UCSD-AML1 (cell line): ENCODE measurements at regions not wholly inside any gene's neighbourhood (a gene's known extent, or its start where the extent isn't known, plus 50 kb on each side); places are given as distances from the start of the nearest gene placed in this dataset.
A peak's percentile ranks its signal among the peaks of the same experiment; 100 is the strongest.
"Not testable (repeated sequence)": the region's sequence is repeated elsewhere in the genome, so short reads cannot be mapped to it uniquely, and the experiment has no call there.

ENCODE experiments used
- DNase-seq: peaks from one replicate; lab custom pipeline; 2025; ENCODE audit not compliant: unreplicated experiment; lab: John Stamatoyannopoulos, UW

DNA sequence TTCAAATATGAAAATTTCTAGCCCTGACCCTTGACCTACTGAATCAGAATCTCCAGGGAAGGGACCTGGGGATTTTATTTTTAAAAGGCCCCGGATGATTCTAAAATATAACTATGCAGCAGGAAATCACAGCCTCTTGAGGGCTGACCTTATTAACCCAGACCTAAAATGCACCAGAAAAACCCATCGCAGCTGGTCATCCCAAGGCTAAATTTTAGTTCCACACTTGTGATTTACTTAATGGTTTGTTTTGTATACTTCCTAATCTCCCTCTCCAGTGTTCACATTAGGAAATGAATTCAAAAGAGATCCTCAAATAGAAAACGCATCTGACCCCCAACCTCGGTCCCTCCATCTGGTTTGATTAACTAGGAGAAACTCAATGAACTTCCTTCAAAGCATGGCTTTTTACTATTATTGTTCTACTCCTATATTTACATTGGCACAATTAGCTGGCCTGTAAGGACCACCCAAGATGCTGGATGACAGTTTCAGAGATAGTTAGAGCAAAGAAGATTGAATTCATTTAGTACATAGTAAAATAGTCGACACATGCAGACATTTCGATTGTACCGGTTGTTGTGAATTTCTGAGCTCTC lies 147.8 kb upstream of the MED14 start:
- no peak for DNase-seq

- no peak for DNase-seq
Measured at GRCh38 chrX:40885989-40886388, 150.6 kb upstream of the MED14 start.

GRCh38 chrX:40887476-40887875 lies 152.1 kb upstream of the MED14 start:
- DNase-seq, result no peak

DNA sequence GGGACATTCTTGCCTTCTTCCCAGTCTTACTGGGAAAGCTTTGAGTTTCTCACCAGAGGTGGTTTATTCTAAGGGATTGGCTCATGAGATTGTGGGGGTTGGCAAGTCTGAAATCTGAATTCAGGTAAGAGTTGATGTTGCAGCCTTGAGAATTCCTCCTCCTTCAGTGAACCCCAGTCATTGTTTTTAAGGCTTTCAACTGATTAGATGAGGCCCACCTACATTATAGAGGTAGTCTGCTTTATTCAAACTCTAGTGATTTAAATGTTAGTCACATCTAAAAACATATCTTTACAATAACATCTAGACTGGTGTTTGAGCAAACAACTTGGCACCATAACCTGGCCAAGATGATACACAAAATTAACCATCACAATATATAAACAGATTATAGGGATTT lies 156.5 kb upstream of the MED14 start:
- no peak for DNase-seq

GRCh38 chrX:40893251-40893910 lies 158.0 kb upstream of the MED14 start:
- no peak for DNase-seq

GRCh38 chrX:40895246-40895645 lies 159.9 kb upstream of the MED14 start:
- no peak for DNase-seq

DNA sequence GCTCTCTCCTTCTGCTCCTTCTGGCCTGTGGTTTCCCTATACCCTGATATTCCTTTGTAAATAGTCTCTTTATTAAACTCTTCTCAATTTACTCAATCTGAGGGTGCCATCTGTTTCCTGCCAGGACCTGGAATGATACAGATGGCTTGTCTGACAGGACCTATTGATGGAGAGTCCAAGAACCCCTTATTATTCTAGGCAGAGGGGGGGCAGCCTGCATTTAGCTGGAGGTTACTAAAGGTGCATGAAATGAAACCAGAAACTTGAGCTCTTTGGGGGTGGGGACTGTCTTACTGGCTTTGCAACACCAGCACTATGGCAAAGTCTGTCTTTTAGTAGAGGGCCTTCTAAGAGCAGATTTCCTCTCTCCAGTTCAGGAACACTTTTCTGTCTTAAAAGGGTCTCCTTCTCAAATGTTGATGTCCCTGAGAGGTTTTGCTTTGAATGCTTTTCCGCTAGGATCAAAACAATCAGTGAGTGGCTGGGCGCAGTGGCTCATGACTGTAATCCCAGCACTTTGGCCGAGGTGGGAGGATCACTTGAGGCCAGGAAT lies 162.5 kb upstream of the MED14 start:
- no peak for DNase-seq

DNA sequence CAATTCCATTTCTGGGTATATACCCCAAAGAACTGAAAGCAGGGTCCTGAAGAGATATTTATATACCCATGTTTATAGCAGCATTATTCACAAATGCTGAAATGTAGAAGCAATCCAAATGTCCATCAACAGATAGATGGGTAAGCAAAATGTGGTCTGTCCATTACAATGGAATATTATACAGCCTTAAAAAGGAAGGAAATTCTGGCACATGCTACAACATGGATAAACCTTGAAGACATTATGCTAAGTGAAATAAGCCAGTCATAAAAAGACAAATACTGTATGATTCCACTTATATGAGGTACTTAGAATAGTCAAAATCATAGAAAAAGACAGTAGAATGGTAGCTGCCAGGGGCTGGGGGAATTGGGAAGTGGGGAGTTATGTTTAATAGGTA lies 169.4 kb upstream of the MED14 start:
- DNase-seq, result not testable (repeated sequence)

- DNase-seq, result no peak
Measured at GRCh38 chrX:40908026-40908425, 172.7 kb upstream of the MED14 start.

DNA sequence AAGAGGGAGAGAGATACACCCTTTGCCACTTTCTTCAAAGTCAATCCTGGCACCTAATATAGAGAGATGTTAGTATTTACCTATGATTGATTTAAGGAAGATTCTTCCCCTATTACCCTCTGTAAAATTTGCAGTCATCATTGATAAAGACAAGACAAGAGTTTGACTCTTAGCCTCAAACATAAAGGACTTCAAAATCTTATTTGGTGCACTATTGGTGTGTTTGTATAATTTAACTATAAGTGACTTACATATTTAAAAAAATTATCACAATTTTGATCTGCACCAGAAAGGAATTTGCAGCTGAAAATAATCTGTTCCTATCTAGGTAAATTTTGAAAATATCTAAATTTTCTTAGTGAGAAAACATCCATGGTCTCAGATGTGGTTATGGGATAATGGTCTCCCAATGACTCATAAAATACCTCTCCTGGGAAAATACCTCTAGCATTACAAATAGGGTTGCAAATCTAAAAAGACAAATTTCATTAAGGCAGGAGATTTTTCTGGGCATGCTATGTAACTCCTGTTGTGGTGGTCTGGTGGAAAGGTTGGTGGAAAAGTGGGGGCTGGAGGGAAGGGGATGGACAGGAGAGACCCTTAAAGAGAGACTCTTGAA lies 173.6 kb upstream of the MED14 start:
- DNase-seq, result no peak

- no peak for DNase-seq
Measured at GRCh38 chrX:40912166-40912565, 173.1 kb upstream of the USP9X start.

GRCh38 chrX:40912576-40912975 lies 172.7 kb upstream of the USP9X start:
- DNase-seq, result no peak

DNA sequence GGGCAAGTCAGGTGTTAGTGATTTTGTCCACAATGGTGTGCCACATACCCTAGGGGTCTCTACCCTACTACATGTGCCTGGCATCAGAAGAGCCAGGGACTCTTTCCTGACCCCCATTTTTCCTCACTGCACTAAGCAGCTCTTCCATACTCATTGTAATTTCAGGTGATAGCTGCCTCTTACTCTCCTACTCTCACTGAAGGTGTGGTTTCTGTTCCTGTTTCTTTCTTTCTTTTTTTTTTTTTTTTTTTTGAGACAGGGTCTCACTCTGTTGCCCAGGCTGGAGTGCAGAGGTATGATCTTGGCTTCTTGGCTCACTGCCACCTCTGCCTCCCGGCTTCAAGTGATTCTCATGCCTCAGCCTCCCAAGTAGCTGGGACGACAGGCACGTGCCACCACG lies 164.9 kb upstream of the USP9X start:
- DNase-seq, result no peak

GRCh38 chrX:40922307-40922706 lies 162.9 kb upstream of the USP9X start:
- no peak for DNase-seq

GRCh38 chrX:40926739-40927427 lies 158.4 kb upstream of the USP9X start:
- DNase-seq, result not testable (repeated sequence)

DNA sequence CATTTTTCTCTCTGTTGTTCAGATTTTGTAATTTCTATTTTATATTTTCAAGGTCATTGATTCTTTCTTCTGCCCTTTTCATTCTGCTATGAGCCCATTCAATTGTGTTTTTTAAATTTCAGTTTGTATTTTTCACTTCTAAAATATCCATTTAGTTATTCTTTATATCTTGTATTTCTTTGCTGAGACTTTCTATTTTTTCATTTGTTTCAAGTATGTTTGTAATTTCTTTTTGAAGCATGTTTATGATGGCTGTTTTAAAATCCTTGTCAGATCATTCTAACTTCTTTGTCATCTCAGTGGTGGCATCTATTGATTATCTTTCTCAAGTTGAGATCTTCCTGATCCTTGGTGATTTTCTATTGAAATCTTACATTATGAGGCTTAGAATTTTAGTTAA lies 157.2 kb upstream of the USP9X start:
- DNase-seq, result no peak

DNA sequence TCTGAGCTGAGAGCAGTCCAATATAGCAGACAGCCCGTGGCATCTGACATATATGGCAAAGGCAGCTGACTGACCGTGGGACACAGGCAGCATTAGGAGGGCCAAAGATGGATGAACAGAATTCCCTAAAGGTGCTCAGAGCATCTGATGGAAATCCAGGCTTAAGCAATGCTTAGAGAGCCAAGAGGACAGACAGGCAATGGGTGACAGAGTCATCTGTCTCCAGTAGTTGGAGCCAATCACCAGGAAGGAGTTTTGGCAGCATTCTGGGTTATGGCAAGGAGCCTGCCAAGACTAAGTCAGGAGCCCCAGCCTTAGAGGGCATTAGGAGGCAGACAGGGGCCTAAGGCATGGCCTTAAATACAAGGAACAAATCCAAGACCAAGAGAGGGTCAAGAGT lies 153.3 kb upstream of the USP9X start:
- no peak for DNase-seq

GRCh38 chrX:40933132-40933705 lies 152.0 kb upstream of the USP9X start:
- DNase-seq, result no peak

GRCh38 chrX:40933706-40934425 lies 151.4 kb upstream of the USP9X start:
- peak; percentile 15 for DNase-seq

- DNase-seq, result no peak
Measured at GRCh38 chrX:40936827-40937226, 148.4 kb upstream of the USP9X start.

- no peak for DNase-seq
Measured at GRCh38 chrX:40938423-40938822, 146.8 kb upstream of the USP9X start.
